Calu3 (cell line): ENCODE measurements at regions not wholly inside any gene's neighbourhood (a gene's known extent, or its start where the extent isn't known, plus 50 kb on each side); places are given as distances from the start of the nearest gene placed in this dataset.

Experiments used
- BruUV-seq: library from RNA; stranded (reverse); fragments of 400-500 nt; replicated peaks from 2 replicates; lab custom pipeline; 2021; lab: Mats Ljungman, UMichigan
- CTCF ChIA-PET: fragments of 300-600 bp; sonication (Branson Sonifier 250); formaldehyde crosslinking; loops from one replicate; lab custom pipeline; 2022; ENCODE audit warnings: antibody characterized with exemption; lab: Charles Lee
- DNase-seq: peaks from one replicate; pipeline ENCODE4 v3.0.0; 2022
- H3K27ac Mint-ChIP-seq: one replicate; pipeline ENCODE4 v1.8.0; 2022; ENCODE audit warnings: mixed read lengths; ENCODE audit not compliant: unreplicated experiment
- H3K27me3 Mint-ChIP-seq: one replicate; pipeline ENCODE4 v1.8.0; 2022; ENCODE audit warnings: mixed read lengths; ENCODE audit not compliant: unreplicated experiment
- H3K36me3 Mint-ChIP-seq: one replicate; pipeline ENCODE4 v1.8.0; 2022; ENCODE audit warnings: mild to moderate bottlenecking, moderate library complexity, mixed read lengths; ENCODE audit not compliant: insufficient read depth, unreplicated experiment
- H3K4me1 Mint-ChIP-seq: one replicate; pipeline ENCODE4 v1.8.0; 2022; ENCODE audit warnings: mild to moderate bottlenecking, low read depth, mixed read lengths; ENCODE audit not compliant: unreplicated experiment
- H3K4me3 Mint-ChIP-seq: one replicate; pipeline ENCODE4 v1.8.0; 2022; ENCODE audit warnings: mild to moderate bottlenecking, low read depth, moderate library complexity, mixed read lengths; ENCODE audit not compliant: unreplicated experiment
- H3K9me3 Mint-ChIP-seq: one replicate; pipeline ENCODE4 v1.8.0; 2022; ENCODE audit warnings: low read depth, mixed read lengths; ENCODE audit not compliant: unreplicated experiment
- CTCF ChIP-seq: fragments of 200-600 bp; IDR thresholded peaks from one replicate; pipeline ENCODE4 v1.8.0; 2022; ENCODE audit warnings: antibody characterized with exemption; ENCODE audit not compliant: unreplicated experiment
- intact Hi-C: fragments of 100-400 bp; cut with micrococcal nuclease; formaldehyde crosslinking; loops from one replicate; pipeline ENCODE4 v1.10.0; 2022; ENCODE audit not compliant: unreplicated experiment

- TF ChIP-seq CTCF: no peak
- CTCF ChIA-PET: no interaction called here
- H3K9me3 Mint-ChIP-seq: peaks cover 5% of the 10 kb centered on the region
- H3K36me3 Mint-ChIP-seq: no peaks in the 10 kb centered on the region
- BruUV-seq: no TSS peak
- no peak for DNase-seq
- H3K4me1 Mint-ChIP-seq: no peaks in the 10 kb centered on the region
- intact Hi-C loops: no loop called here
- H3K4me3 Mint-ChIP-seq: no peak overlapping the region
- H3K27me3 Mint-ChIP-seq: no peaks in the 10 kb centered on the region
- H3K27ac Mint-ChIP-seq: no peak overlapping the region
Observed at GRCh38 chr13:55418095-55418494, 1722.6 kb upstream of the PRR20A start.

GRCh38 chr13:55432814-55433213 lies 1707.9 kb upstream of the PRR20A start:
- Mint-ChIP-seq H3K36me3 (no peaks in the 10 kb centered on the region), H3K27ac (no peak overlapping the region), H3K4me3 (no peak overlapping the region), H3K27me3 (no peaks in the 10 kb centered on the region), H3K4me1 (no peaks in the 10 kb centered on the region), H3K9me3 (peaks cover 11% of the 10 kb centered on the region)
- no TSS peak for BruUV-seq
- DNase-seq: no peak
- intact Hi-C loops: no loop called here
- CTCF ChIA-PET: no interaction called here
- no peak for TF ChIP-seq CTCF

- Mint-ChIP-seq H3K9me3 (peaks cover 18% of the 10 kb centered on the region), H3K36me3 (no peaks in the 10 kb centered on the region), H3K4me1 (no peaks in the 10 kb centered on the region), H3K27me3 (no peaks in the 10 kb centered on the region), H3K4me3 (no peak overlapping the region), H3K27ac (no peak overlapping the region)
- BruUV-seq: no TSS peak
- no peak for TF ChIP-seq CTCF
- intact Hi-C loops: no loop called here
- DNase-seq: no peak
- CTCF ChIA-PET: no interaction called here
Observed at GRCh38 chr13:55437162-55437561, 1703.6 kb upstream of the PRR20A start.

GRCh38 chr13:55439450-55439849 lies 1701.3 kb upstream of the PRR20A start:
- Mint-ChIP-seq H3K27ac (no peak overlapping the region), H3K4me3 (no peak overlapping the region), H3K4me1 (no peaks in the 10 kb centered on the region), H3K27me3 (no peaks in the 10 kb centered on the region), H3K9me3 (peaks cover 22% of the 10 kb centered on the region), H3K36me3 (no peaks in the 10 kb centered on the region)
- DNase-seq: no peak
- no TSS peak for BruUV-seq
- CTCF ChIA-PET: no interaction called here
- intact Hi-C loops: no loop called here
- no peak for TF ChIP-seq CTCF
